HG03064 (cell line): ENCODE measurements at regions not wholly inside any gene's neighbourhood (a gene's known extent, or its start where the extent isn't known, plus 50 kb on each side); places are given as distances from the start of the nearest gene placed in this dataset.
"Not testable (repeated sequence)": the region's sequence is repeated elsewhere in the genome, so short reads cannot be mapped to it uniquely, and the experiment has no call there.

Experiments used
- ATAC-seq: cut with Tn5 transposase; IDR thresholded peaks from one replicate; pipeline ENCODE4 v1.9.1; 2021; ENCODE audit warnings: low read depth; ENCODE audit not compliant: unreplicated experiment

DNA sequence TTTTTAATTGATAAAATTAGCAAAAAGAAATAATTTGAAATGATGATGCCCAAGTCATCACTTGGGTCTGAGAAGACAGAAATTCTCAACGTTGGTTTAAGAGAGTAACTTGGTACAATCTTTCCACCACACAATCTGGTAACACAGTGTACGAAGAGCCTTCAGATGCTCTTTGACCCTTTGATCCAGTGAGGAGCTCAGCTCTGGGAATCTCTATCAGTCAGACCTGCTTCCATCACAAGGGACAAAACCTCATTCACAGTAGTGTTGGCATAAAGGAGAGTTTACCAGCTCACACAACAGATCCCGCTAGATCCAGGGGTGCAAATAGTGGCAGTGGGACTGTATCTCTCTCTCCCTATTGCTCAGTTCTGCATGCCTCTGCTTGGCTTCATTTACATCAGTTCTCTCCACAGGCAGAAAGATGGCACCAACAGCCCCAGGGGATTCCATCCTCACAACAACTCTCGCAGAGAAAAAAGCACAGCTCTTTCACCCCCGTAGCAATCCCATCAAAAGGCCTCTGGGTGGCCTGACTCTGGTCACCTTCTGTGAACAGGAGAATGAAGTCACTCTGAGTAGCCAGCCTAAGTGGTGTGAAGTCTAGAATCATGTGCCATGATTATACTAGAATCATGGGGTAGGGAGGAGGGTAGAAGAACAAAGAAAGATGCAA is 119.7 kb downstream of the ZNF281 start:
- no peak for ATAC-seq

DNA sequence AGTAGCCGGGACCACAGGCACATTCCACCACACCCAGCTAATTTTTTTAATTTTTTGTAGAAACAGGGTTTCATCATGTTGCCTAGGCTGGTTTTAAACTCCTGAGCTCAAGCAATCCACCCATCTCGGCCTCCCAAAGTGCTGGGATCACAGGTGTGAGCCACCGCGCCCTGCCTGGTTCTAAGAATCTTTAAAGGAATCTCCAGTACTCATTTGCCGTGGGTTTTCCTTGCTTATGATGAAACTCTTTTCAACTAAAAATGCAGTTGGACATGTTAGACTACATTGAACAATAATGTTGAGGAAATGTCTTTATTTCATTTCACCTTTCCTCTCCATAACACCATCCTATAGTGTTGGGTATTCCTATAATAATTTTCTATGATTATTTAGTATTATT is 121.6 kb downstream of the ZNF281 start:
- ATAC-seq, result no peak

DNA sequence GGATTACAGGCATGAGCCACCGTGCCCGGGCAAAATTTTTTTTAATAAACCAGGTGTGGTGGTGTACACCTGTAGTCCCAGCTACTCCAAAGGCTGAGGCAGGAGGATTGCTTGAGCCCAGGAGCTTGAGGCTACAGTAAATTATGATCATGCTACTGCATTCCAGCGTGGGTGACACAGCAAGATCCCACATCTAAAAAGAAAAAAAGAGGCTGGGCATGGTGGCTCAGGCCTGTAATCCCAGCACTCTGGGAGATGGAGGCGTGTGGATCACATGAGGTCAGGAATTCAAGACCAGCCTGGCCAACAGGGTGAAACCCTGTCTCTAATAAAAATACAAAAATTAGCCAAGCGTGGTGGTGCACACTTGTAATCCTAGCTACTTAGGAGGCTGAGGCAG is 125.6 kb downstream of the ZNF281 start:
- not testable (repeated sequence) for ATAC-seq

DNA sequence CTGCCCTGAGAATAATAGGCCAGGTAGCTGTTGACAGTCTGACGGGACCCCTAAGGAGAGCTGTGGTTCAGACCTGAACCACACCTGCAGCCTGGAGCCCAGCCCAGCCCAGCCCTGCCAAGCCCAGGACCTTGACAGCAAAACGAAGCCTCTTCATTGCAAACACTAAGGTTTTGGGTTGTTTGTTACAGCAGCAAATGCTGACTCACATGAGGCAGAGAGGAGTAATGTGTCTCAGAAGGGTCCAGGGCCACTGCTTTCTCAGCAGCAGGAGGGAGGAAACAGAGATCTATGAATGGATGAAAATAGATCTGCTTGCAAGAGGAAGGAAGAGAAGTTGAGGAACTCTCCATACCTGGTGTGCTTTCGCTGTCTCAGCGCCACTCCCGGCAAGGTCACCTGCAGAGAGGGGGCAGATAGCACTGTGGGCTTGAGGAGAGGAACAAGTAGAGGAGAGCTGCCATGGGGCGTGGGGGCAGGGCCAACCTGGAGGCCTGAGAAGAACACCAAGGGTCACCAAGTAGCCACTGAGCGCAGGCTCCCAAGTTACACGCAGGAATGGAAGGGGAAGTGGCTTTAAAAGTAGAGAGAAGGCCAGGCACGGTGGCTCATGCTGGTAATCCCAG is 127.2 kb downstream of the ZNF281 start:
- ATAC-seq, result no peak

DNA sequence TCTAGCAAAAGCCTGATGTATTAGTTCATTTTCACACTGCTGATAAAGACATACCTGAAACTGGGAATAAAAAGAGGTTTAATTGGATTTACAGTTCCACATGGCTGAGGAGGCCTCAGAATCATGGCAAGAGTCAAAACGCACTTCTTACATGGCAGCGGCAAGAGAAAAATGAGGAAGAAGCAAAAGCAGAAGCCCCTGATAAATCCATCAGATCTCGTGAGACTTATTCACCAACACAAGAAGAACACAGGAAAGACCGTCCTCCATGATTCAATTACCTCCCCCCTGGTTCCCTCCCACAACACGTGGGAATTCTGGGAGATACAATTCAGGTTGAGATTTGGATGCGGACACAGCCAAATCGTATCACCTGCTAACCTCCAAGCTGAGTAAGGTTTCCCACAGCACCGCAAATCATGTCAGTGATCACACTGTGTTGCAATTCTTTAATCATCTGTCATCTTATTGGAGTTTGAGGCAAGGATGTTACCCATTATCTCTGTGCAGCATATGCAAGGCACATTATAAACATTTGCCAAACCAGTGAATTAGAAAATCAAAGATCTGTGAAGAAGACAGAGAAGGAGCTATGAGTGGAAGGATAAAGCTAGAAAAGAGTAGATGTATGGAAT is 128.5 kb downstream of the ZNF281 start:
- no peak for ATAC-seq

DNA sequence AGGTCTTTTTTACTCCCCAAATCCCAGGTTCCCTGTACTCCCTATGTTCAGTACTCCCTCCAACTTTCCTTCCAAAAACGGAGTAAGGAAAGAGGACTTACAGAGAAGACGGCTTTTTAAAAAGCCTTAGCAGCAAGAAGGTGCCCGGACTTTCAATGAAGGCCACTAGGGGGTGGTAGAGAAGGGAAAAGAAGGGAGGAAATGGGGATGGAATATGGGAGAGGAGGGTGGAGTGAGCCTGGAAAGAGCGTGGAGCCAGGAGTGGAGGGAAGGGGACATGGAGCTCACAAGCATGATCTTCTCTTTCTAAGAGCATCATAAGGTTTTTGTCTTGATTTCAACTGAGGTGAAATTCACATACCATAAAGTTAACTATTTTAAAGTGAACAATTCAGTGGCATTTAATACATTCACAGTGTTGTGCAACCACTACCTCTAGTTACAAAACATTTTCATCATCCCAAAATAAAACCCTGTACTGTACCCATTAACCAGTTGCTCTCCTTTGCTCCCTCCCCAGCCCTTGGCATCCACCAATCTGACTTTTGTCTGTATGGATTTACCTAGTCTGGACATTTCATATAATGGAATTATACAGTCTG is 129.9 kb downstream of the ZNF281 start:
- ATAC-seq, result no peak

DNA sequence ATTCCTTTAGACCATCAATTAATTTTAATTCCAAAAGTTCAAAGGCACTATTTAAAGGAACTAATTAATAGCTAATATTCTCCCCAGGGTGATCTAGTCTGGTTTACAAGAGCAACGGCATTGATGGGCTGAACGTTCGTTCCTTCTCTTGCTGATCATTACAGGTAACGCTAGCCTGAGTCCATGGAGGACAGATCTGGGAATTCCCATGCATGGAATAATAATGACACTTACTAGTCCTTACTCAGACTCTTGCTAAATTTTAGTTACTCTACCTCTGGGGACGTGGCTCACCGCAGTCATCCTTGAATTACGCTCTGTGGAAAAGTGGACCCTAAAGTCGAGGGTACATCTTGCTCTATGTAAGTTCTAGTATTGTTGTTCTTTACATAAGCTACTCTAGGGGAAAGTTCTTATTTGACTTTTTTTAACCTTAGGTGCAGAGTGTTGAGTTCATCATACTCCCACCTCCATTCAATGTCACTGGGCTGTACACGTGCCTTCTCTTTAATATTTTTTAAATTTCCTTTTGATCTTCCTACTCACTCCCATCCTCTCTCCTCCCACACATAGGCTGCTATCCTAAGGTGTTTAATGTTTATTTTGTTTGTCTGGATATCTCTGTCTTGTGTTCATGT is 133.9 kb downstream of the ZNF281 start:
- no peak for ATAC-seq

DNA sequence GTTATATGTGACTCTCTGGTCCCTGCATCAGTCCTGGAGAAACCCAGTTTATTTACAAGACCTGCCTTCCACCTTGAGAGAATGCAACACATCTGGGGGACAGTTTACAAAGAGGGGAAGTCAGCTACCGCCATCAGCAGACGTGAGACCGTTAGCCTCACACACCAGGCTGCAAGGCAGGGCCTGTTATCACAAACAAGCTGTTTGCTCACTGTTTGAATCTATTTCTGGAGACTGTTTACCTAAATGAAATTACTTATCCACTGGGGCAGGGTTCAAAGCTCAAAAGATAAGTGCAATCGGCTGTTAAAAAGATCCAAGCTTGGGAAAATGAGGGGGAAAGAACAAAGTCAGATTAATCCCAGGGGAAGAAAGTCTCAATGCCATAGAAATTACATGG is 134.4 kb downstream of the ZNF281 start:
- no peak for ATAC-seq

DNA sequence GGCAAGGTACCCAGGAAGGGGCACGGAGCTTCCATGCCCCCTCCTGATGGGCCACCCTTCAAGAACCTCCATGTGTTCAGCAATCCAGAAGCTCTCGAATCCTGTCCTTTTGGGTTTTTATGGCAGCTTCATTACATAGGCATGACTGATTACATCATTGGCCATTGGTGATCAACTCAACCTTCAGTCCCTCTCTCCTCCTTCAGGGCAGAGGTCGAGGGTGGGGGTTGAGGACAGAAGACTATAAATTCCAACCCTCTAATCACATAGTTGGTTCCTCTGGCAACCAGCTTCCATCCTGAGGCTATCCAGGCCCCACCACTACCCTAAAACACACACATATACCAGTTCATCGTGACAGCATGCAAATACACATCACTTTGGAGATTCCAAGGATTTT is 135.7 kb downstream of the ZNF281 start:
- no peak for ATAC-seq

DNA sequence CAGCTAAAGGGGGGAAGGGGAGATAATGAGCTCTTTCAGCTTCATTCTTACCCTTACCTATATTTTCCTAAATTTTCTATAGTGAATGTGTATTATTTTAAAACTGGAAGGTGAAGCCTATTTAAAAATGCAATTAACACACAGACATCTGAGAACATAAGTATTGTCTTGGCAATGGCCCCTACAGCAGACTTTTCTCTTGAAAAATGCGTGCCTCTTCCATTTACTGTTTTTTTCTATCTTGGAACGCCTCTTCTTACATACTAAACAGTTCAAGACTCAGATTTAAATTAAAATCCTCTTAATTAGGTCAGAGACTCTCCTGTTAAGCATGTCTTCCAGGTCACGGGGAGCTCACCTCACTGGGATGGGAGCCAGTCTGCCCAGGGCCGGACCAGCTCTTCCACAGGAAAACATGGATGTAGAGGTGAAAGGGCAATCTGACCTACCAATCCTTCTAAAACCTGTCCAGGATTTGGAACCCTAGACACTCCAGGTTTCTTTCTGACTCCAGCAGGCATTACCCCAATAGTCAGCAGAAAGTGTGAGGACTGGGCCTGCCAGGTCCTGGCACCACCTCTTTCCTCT is 137.3 kb downstream of the ZNF281 start:
- ATAC-seq, result no peak

DNA sequence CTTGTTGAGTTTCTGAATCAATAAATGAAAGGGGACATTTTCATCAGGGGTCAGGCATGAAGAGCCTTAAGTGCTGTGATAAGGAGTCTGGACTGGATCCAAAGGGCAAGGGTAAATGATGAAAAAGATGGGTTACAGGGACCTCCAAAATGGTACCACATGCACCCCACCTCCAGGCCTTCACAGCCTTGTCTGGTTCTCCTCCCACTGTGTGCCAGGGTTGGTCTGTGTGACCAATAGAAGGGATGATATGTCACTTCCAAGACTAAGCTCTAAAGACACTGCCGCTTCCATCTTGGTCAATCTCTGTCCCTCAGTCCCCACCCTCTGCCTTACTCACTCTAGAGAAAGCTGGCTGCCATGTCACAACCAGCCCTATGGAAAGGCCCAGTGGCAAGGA is 140.6 kb downstream of the ZNF281 start:
- ATAC-seq, result no peak

DNA sequence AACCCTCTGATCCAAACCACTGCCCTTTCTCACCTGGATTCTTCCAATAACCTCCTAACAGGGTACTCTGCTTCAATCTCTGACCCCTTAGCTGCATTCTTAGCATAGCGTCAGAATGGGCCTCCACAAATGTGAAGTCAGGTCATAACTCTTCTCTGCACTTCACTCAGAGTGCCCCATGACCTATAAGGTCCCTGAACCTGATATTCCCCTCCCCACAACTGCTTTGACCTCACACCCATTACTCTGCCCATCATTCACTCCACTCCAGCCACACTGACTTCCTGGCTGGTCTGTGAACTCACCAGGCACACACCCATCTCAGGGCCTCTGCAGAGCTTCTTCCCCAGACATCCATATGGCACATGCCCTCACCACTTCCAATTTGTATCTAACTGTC is 141.9 kb downstream of the ZNF281 start:
- no peak for ATAC-seq

DNA sequence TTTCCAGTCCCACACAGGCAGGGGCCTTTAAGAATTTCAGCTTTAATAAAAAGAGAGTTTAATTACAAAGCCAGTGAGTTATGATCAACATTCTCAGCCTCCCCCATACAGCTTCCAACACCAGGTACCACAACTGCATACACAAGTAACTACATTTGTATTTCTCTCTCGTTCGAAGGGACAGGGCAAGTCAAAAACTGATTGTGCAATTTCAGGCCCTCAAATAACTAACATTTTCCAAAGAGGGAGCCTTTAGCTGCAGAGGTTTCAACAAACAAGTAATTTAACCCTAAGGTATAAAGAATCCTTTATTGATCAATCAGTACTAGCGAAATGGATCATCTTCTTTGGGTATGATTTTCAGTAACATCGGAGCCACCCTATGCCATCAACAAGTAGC is 142.4 kb downstream of the ZNF281 start:
- no peak for ATAC-seq

DNA sequence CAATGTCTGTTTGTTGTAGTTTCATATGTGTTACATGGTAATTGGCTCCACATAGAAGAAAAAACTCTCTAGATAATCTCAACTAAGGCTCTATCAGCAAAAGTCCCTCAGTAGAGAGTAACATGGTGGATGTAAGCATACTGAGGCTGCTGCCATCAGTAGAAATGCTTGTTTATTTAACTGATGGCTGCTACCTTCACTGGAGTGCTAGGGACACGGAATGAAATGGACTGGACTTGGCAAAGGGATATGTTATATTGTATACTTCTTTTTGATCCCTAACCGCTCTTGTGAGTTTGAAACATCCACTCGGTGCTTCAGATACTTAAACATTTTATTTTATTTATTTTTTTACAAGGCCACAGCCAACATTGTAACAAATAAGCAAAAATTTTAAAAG is 143.0 kb downstream of the ZNF281 start:
- no peak for ATAC-seq

DNA sequence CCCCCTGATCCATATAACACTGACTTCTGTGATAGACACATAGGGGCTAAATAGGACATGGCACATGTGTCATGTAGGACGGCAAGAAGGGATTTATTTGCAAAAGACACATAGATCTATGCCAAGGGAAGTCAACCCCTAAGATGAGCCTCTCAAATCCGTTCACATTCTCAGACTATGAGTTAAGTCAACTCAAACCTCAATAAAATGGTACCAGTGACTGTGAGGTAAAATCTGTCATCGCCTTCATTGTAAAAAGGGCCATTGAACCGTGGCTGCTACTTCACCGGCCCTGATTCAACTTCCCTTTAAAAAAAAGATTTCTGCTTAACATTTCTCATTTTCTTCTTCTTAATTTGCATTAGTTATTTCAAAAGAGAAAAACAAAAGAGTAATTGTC is 144.0 kb downstream of the ZNF281 start:
- no peak for ATAC-seq

DNA sequence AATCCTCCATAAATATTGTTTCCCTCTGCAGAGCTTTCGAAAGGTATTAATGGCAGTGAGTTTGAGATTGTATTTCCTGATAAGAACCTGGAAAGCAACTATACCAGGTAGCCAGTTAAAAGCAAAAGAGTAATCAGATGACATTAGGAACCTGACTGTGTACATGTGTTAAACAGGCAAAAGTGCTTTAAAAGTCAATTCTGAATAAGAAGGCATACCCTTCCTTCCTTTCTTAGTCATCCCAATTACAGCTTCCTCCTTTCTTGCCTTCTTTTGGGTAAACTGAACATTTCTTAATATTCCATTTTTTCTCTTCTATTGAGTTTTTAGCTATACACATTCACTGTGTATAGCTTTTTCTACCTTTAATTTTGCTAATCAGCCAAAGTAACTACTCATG is 144.7 kb downstream of the ZNF281 start:
- ATAC-seq, result no peak

DNA sequence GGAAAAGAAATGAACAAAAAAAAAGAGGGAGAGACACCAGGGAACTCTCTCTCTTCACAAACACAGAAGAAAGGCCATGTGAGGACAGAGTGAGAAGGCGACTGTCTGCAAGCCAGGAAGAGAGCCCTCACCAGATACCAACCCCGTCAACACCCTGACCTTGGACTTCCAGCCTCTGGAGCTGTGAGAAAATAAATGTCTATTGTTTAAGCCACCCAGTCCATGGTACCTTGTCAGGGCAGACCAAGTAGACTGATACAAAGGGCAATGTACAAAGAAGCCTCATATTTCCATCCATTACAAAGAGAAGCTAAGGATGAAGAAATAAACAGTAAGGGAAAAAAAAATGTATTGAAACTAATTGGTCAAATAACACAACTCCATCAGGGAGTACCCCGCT is 146.6 kb downstream of the ZNF281 start:
- ATAC-seq, result no peak

DNA sequence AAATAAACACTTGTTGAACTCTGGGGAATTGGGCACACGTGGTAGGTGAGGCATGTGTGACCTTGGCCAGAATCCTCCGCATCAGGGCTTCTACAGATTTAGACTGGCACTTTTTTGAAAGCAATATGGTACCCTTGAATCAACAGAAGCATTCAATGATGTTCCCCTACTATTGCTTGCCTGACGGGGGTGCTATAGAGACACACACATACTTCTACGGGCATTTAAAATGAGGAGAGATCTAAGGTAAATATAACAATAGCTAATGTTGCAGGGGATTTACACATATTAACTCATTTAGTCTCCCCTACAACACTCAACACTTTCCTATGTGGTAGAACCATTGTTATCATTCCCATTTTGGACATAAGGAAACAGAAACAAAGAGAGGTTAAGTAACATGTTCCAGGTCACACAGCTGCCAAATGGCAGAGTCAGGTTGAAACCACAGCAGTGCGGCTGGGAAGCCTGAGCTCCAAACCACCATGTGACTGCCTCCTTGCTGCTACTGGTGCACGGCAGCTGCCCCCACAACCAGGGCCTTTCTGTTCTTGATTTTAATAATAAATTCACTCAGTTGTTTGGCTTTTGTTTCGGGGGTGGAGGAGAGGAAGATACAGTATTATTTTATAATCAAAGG is 147.4 kb downstream of the ZNF281 start:
- ATAC-seq, result peak; percentile 81

DNA sequence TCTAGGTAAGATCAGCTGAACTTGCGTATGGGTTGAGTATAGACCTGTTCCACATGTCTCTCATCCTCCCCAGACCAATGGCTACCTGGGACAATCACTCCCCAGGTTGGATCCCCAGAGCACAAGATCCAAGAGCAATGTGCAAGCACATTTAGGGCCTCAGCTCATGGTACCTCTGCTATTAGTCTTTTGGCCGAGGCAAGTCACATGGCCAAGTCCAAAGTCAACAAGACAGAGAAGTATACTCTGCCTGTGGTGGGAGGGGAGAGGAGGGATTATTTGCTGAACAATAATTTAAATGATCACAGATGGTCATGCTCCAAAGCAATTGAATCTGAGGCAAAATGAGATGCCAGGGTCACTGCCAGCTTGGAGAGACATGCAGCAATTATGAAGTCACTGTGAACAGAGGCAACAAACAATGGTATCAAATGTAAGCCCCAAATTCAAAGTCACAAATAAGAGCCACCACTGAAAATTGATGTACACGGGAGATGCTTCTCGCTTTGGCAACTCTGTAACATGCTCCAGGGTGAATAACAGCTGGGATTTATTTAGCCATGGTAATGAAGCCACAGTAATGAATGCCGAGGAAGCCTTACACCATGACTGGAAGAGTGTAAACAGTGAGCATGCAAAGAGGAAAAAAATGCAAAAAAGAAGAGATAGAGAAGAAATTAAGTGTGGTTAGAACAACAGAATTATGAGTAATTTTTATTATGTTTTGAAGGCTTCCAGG is 149.1 kb downstream of the ZNF281 start:
- ATAC-seq, result no peak
